ENCODE measurements at regions not wholly inside any gene's neighbourhood (a gene's known extent, or its start where the extent isn't known, plus 50 kb on each side); places are given as distances from the start of the nearest gene placed in this dataset.

GRCh38 chr5:130270786-130271185, 366.5 kb downstream of the CHSY3 start:
- Mint-ChIP-seq H3K27ac (no peak overlapping the region), H3K4me1 (no peaks in the 10 kb centered on the region), H3K27me3 (ENCODE audit: low read depth, poor library complexity) (no peaks in the 10 kb centered on the region), H3K9me3 (no peaks in the 10 kb centered on the region), H3K36me3 (ENCODE audit: low read depth) (no peaks in the 10 kb centered on the region), H3K4me3 (no peak overlapping the region)
- no peak for DNase-seq
- TF ChIP-seq, protein P1, sequence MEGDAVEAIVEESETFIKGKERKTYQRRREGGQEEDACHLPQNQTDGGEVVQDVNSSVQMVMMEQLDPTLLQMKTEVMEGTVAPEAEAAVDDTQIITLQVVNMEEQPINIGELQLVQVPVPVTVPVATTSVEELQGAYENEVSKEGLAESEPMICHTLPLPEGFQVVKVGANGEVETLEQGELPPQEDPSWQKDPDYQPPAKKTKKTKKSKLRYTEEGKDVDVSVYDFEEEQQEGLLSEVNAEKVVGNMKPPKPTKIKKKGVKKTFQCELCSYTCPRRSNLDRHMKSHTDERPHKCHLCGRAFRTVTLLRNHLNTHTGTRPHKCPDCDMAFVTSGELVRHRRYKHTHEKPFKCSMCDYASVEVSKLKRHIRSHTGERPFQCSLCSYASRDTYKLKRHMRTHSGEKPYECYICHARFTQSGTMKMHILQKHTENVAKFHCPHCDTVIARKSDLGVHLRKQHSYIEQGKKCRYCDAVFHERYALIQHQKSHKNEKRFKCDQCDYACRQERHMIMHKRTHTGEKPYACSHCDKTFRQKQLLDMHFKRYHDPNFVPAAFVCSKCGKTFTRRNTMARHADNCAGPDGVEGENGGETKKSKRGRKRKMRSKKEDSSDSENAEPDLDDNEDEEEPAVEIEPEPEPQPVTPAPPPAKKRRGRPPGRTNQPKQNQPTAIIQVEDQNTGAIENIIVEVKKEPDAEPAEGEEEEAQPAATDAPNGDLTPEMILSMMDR (IDR thresholded peaks at IDR 0.05) = no peak

- Mint-ChIP-seq H3K36me3 (ENCODE audit: low read depth) (no peaks in the 10 kb centered on the region), H3K9me3 (peaks cover 6% of the 10 kb centered on the region), H3K4me3 (no peak overlapping the region), H3K27me3 (ENCODE audit: low read depth, poor library complexity) (no peaks in the 10 kb centered on the region), H3K4me1 (no peaks in the 10 kb centered on the region), H3K27ac (no peak overlapping the region)
- TF ChIP-seq, protein P1 (IDR thresholded peaks at IDR 0.05) = no peak
- no peak for DNase-seq
Measured at GRCh38 chr5:130268489-130268888, 364.2 kb downstream of the CHSY3 start.

- Mint-ChIP-seq H3K9me3 (peaks cover 6% of the 10 kb centered on the region), H3K36me3 (ENCODE audit: low read depth) (no peaks in the 10 kb centered on the region), H3K4me3 (no peak overlapping the region), H3K4me1 (no peaks in the 10 kb centered on the region), H3K27ac (no peak overlapping the region), H3K27me3 (ENCODE audit: low read depth, poor library complexity) (no peaks in the 10 kb centered on the region)
- TF ChIP-seq, protein P1 (IDR thresholded peaks at IDR 0.05) = no peak
- no peak for DNase-seq
Measured at GRCh38 chr5:130267926-130268325, 363.7 kb downstream of the CHSY3 start.

GRCh38 chr5:130260481-130260880, 356.2 kb downstream of the CHSY3 start:
- no peak overlapping the region for H3K27ac Mint-ChIP-seq
- peaks cover 16% of the 10 kb centered on the region for H3K9me3 Mint-ChIP-seq
- no peaks in the 10 kb centered on the region for H3K27me3 Mint-ChIP-seq (ENCODE audit: low read depth, poor library complexity)
- TF ChIP-seq, protein P1 (IDR thresholded peaks at IDR 0.05) = no peak
- no peaks in the 10 kb centered on the region for H3K36me3 Mint-ChIP-seq (ENCODE audit: low read depth)
- H3K4me1 Mint-ChIP-seq = no peaks in the 10 kb centered on the region
- H3K4me3 Mint-ChIP-seq = no peak overlapping the region
- DNase-seq = no peak

DNA sequence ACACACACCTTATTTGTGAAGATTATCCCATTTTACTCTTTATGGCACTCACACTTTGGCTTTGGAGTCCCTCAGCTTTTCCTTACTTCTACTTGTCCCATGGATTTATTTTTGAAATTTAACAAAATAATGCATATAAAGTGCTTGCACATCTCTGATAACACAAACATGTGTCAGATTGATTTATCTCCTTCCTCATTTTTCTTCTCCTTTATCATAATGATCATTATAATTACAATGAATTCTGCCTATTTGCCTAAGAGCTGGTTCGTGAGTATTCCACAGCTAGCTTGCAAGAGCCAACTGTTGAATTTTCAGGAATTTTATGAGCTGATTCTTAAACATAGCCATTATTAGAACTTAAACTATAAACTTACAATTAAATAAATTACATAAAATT, 347.7 kb downstream of the CHSY3 start:
- H3K9me3 Mint-ChIP-seq = peaks cover 14% of the 10 kb centered on the region
- H3K27me3 Mint-ChIP-seq (ENCODE audit: low read depth, poor library complexity) = peaks cover 4% of the 10 kb centered on the region
- H3K4me1 Mint-ChIP-seq = no peaks in the 10 kb centered on the region
- no peak overlapping the region for H3K27ac Mint-ChIP-seq
- H3K36me3 Mint-ChIP-seq (ENCODE audit: low read depth) = no peaks in the 10 kb centered on the region
- no peak for DNase-seq
- H3K4me3 Mint-ChIP-seq = no peak overlapping the region
- TF ChIP-seq, protein P1 (IDR thresholded peaks at IDR 0.05) = no peak

- H3K4me1 Mint-ChIP-seq = no peaks in the 10 kb centered on the region
- DNase-seq = no peak
- peaks cover 3% of the 10 kb centered on the region for H3K27me3 Mint-ChIP-seq (ENCODE audit: low read depth, poor library complexity)
- TF ChIP-seq, protein P1 (IDR thresholded peaks at IDR 0.05) = no peak
- H3K4me3 Mint-ChIP-seq = no peak overlapping the region
- H3K27ac Mint-ChIP-seq = no peak overlapping the region
- H3K36me3 Mint-ChIP-seq (ENCODE audit: low read depth) = no peaks in the 10 kb centered on the region
- H3K9me3 Mint-ChIP-seq = no peaks in the 10 kb centered on the region
Measured at GRCh38 chr5:130243641-130244040, 339.4 kb downstream of the CHSY3 start.
